ENCODE measurements at regions not wholly inside any gene's neighbourhood (a gene's known extent, or its start where the extent isn't known, plus 50 kb on each side); places are given as distances from the start of the nearest gene placed in this dataset.
"Not testable (repeated sequence)": the region's sequence is repeated elsewhere in the genome, so short reads cannot be mapped to it uniquely, and the experiment has no call there.

- peaks cover 3% of the 10 kb centered on the region for H3K27me3 ChIP-seq (ENCODE audit: control insufficient read depth, insufficient read depth, low read length)
- H3K9ac ChIP-seq (ENCODE audit: insufficient read depth, low read length), result no peak overlapping the region
- no peaks in the 10 kb centered on the region for H3K79me2 ChIP-seq (ENCODE audit: control insufficient read depth, insufficient read depth, low read length)
- H3K36me3 ChIP-seq (ENCODE audit: control insufficient read depth, insufficient read depth, low read length), result no peaks in the 10 kb centered on the region
- H4K20me1 ChIP-seq (ENCODE audit: control insufficient read depth, extremely low read depth, insufficient read depth, low read length), result no peaks in the 10 kb centered on the region
- no peak overlapping the region for H3K4me3 ChIP-seq (replicated peaks in 1 of 4; ENCODE audit: control extremely low read depth in 1 of 4, insufficient read depth in 1 of 4, low read depth in 3 of 4, low read length in 4 of 4)
- TF ChIP-seq CTCF (conservative IDR thresholded peaks at IDR 0.05 in 1 of 2, IDR thresholded peaks at IDR 0.05 in 1 of 2; ENCODE audit: low read depth in 1 of 2, low read length in 2 of 2) (no peak), EZH2 (IDR thresholded peaks at IDR 0.05; ENCODE audit: low read length, missing control alignments) (no peak)
- H3K4me2 ChIP-seq (ENCODE audit: extremely low read depth, insufficient read depth, low read length), result no peak overlapping the region
- DNase-seq (ENCODE audit: low read depth in 2 of 2), result no peak
- no peaks in the 10 kb centered on the region for H3K4me1 ChIP-seq (ENCODE audit: control insufficient read depth, extremely low read depth, insufficient read depth, low read length)
- no peak overlapping the region for H2AFZ ChIP-seq (ENCODE audit: low read length)
- no peak overlapping the region for H3K27ac ChIP-seq (ENCODE audit: insufficient read depth, low read length)
- no peaks in the 10 kb centered on the region for H3K9me3 ChIP-seq (ENCODE audit: control insufficient read depth, insufficient read depth, low read depth, low read length)
Measured at GRCh38 chr9:33703430-33704102, 91.8 kb upstream of the PRSS3 start.

DNA sequence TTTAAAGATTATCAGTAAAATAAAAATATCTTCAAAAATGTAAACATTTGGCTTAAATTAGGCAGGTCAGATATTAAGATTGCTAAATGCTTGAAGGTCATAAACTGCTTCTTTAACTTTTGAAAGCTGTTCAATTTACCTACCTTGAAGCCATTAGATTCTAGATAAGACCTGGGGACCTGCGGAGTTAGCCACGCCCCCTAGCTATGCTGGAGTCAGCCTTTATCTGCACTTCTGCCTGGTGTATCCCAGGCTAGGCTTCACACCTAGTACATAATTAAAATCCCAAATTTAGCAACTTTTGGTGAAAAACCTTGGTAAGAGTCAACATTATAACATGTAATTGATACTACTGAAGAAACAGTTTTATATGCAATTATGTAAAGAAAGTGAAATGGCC lies 89.9 kb upstream of the PRSS3 start:
- not testable (repeated sequence) for H3K79me2 ChIP-seq (ENCODE audit: control insufficient read depth, insufficient read depth, low read length); H3K4me1 ChIP-seq (ENCODE audit: control insufficient read depth, extremely low read depth, insufficient read depth, low read length); H3K27ac ChIP-seq (ENCODE audit: insufficient read depth, low read length); H3K36me3 ChIP-seq (ENCODE audit: control insufficient read depth, insufficient read depth, low read length); H4K20me1 ChIP-seq (ENCODE audit: control insufficient read depth, extremely low read depth, insufficient read depth, low read length); H3K4me3 ChIP-seq (replicated peaks in 1 of 4; ENCODE audit: control extremely low read depth in 1 of 4, insufficient read depth in 1 of 4, low read depth in 3 of 4, low read length in 4 of 4); DNase-seq (ENCODE audit: low read depth in 2 of 2); H3K27me3 ChIP-seq (ENCODE audit: control insufficient read depth, insufficient read depth, low read length); H2AFZ ChIP-seq (ENCODE audit: low read length); H3K4me2 ChIP-seq (ENCODE audit: extremely low read depth, insufficient read depth, low read length); H3K9me3 ChIP-seq (ENCODE audit: control insufficient read depth, insufficient read depth, low read depth, low read length); H3K9ac ChIP-seq (ENCODE audit: insufficient read depth, low read length)

DNA sequence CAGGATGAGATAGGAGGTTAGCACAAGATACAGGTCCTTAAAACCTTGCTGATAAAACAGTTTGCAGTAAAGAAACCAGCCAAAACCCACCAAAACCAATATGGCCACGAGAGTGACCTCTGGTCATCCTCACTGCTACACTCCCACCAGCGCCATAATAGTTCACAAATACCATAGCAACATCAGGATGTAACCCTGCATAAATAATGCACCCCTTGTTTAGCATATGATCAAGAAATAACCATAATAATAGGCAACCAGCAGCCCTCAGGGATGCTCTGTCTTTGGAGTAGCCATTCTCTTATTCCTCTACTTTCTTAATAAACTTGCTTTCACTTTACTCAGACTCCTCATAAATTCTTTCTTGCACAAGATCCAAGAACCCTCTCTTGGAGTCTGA lies 86.9 kb upstream of the PRSS3 start:
- Histone ChIP-seq H3K79me2 (ENCODE audit: control insufficient read depth, insufficient read depth, low read length) (no peaks in the 10 kb centered on the region), H4K20me1 (ENCODE audit: control insufficient read depth, extremely low read depth, insufficient read depth, low read length) (no peaks in the 10 kb centered on the region), H3K36me3 (ENCODE audit: control insufficient read depth, insufficient read depth, low read length) (no peaks in the 10 kb centered on the region), H2AFZ (ENCODE audit: low read length) (no peak overlapping the region), H3K9me3 (ENCODE audit: control insufficient read depth, insufficient read depth, low read depth, low read length) (no peaks in the 10 kb centered on the region), H3K27me3 (ENCODE audit: control insufficient read depth, insufficient read depth, low read length) (peaks cover 3% of the 10 kb centered on the region), H3K9ac (ENCODE audit: insufficient read depth, low read length) (no peak overlapping the region), H3K4me1 (ENCODE audit: control insufficient read depth, extremely low read depth, insufficient read depth, low read length) (no peaks in the 10 kb centered on the region), H3K27ac (ENCODE audit: insufficient read depth, low read length) (no peak overlapping the region), H3K4me3 (replicated peaks in 1 of 4; ENCODE audit: control extremely low read depth in 1 of 4, insufficient read depth in 1 of 4, low read depth in 3 of 4, low read length in 4 of 4) (no peak overlapping the region), H3K4me2 (ENCODE audit: extremely low read depth, insufficient read depth, low read length) (no peak overlapping the region)
- TF ChIP-seq EZH2 (IDR thresholded peaks at IDR 0.05; ENCODE audit: low read length, missing control alignments), result no peak
- TF ChIP-seq CTCF (conservative IDR thresholded peaks at IDR 0.05 in 1 of 2, IDR thresholded peaks at IDR 0.05 in 1 of 2; ENCODE audit: low read depth in 1 of 2, low read length in 2 of 2), result no peak
- DNase-seq (ENCODE audit: low read depth in 2 of 2), result no peak

All from fibroblast of lung (primary cell).